ENCODE measurements at regions not wholly inside any gene's neighbourhood (a gene's known extent, or its start where the extent isn't known, plus 50 kb on each side); places are given as distances from the start of the nearest gene placed in this dataset.

GRCh38 chr10:89942217-89942616 is 240.8 kb downstream of the KIF20B start:
- TF ChIP-seq ZNF121 (CRISPR knock-in tag; IDR thresholded peaks at IDR 0.05) (no peak), CTCF (IDR thresholded peaks at IDR 0.05) (no peak), ZNF232 (CRISPR knock-in tag; IDR thresholded peaks at IDR 0.05) (no peak), E2F4 (CRISPR knock-in tag; IDR thresholded peaks at IDR 0.05; ENCODE audit: borderline replicate concordance, low read depth) (no peak), IRF2 (CRISPR knock-in tag; IDR thresholded peaks at IDR 0.05; ENCODE audit: borderline replicate concordance, low read depth) (no peak), USF1 (CRISPR knock-in tag; IDR thresholded peaks at IDR 0.05) (no peak)
- TF ChIP-seq, protein P1, sequence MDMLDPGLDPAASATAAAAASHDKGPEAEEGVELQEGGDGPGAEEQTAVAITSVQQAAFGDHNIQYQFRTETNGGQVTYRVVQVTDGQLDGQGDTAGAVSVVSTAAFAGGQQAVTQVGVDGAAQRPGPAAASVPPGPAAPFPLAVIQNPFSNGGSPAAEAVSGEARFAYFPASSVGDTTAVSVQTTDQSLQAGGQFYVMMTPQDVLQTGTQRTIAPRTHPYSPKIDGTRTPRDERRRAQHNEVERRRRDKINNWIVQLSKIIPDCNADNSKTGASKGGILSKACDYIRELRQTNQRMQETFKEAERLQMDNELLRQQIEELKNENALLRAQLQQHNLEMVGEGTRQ (CRISPR knock-in tag; IDR thresholded peaks at IDR 0.05) = no peak

Data from WTC11 (cell line).